IMR-90 (cell line): ENCODE measurements at regions not wholly inside any gene's neighbourhood (a gene's known extent, or its start where the extent isn't known, plus 50 kb on each side); places are given as distances from the start of the nearest gene placed in this dataset.
A peak's percentile ranks its signal among the peaks of the same experiment; 100 is the strongest.

Experiments used
- ATAC-seq: fragments of 200-7000 bp; cut with Tn5 transposase; 2 replicates; pipeline ENCODE4 v1.9.1; 2020; ENCODE audit warnings: low read depth, mild to moderate bottlenecking, moderate library complexity
- BruUV-seq: library from RNA; stranded (reverse); fragments of 400-500 nt; replicated peaks from 2 replicates; lab custom pipeline; 2021; lab: Mats Ljungman, UMichigan
- CTCF ChIA-PET: fragments of 300-600 bp; formaldehyde crosslinking; extraction: SDS; loops from one replicate; lab custom pipeline; 2021; ENCODE audit warnings: antibody characterized with exemption; lab: Yijun Ruan, JAX
- POLR2A ChIA-PET: fragments of 300-600 bp; sonication (Branson Sonifier 250); formaldehyde crosslinking; loops from one replicate; lab custom pipeline; 2022; ENCODE audit warnings: antibody characterized with exemption; ENCODE audit not compliant: unreplicated experiment; lab: Charles Lee
- DNase-seq: peaks from one replicate; pipeline ENCODE4 v3.0.0; 2013
- H2AFZ ChIP-seq: replicated peaks from 2 replicates; pipeline ENCODE3; 2013; ENCODE audit warnings: low read length, mild to moderate bottlenecking; ENCODE audit not compliant: poor library complexity
- H2AK5ac ChIP-seq: 2 replicates; pipeline ENCODE4 v1.6.1; 2013; ENCODE audit warnings: low read depth, low read length, inconsistent platforms
- H2AK9ac ChIP-seq: replicated peaks from 2 replicates; pipeline ENCODE3; 2013; ENCODE audit warnings: mild to moderate bottlenecking, low read depth, low read length, moderate library complexity; ENCODE audit not compliant: poor library complexity
- H2BK120ac ChIP-seq: 2 replicates; pipeline ENCODE4 v1.6.1; 2013; ENCODE audit warnings: low read depth, low read length, inconsistent platforms
- H2BK15ac ChIP-seq: 3 replicates; pipeline ENCODE4 v1.6.1; 2013; ENCODE audit warnings: low read depth, low read length, inconsistent platforms
- H2BK20ac ChIP-seq: 2 replicates; pipeline ENCODE4 v1.6.1; 2013; ENCODE audit warnings: low read depth, mild to moderate bottlenecking, inconsistent platforms, low read length, moderate library complexity
- H2BK5ac ChIP-seq: 2 replicates; pipeline ENCODE4 v1.6.1; 2013; ENCODE audit warnings: mild to moderate bottlenecking, low read depth, low read length, inconsistent platforms; ENCODE audit not compliant: poor library complexity, severe bottlenecking
- H3K14ac ChIP-seq: replicated peaks from 2 replicates; pipeline ENCODE4 v1.6.1; 2013; ENCODE audit warnings: low read depth, low read length, inconsistent platforms
- H3K18ac ChIP-seq: 2 replicates; pipeline ENCODE4 v1.6.1; 2013; ENCODE audit warnings: low read depth, low read length, control low read depth
- H3K23ac ChIP-seq: 2 replicates; pipeline ENCODE4 v1.6.1; 2013; ENCODE audit warnings: low read depth, low read length, inconsistent platforms
- H3K27ac ChIP-seq: 2 replicates; pipeline ENCODE4 v1.5.1; 2013; ENCODE audit warnings: mild to moderate bottlenecking, control low read depth, low read length; ENCODE audit not compliant: insufficient read depth
- H3K27me3 ChIP-seq: 2 replicates; pipeline ENCODE4 v1.6.1; 2013; ENCODE audit warnings: low read length; ENCODE audit not compliant: control insufficient read depth, insufficient read depth
- H3K36me3 ChIP-seq: 2 replicates; pipeline ENCODE4 v1.6.1; 2013; ENCODE audit warnings: low read length, mixed read lengths; ENCODE audit not compliant: control insufficient read depth, insufficient read depth
- H3K4ac ChIP-seq: 2 replicates; pipeline ENCODE4 v1.6.1; 2013; ENCODE audit warnings: low read depth, low read length, inconsistent platforms
- H3K4me1 ChIP-seq: 2 replicates; pipeline ENCODE4 v1.6.1; 2013; ENCODE audit warnings: low read length, mixed read lengths; ENCODE audit not compliant: control insufficient read depth, insufficient read depth
- H3K4me2 ChIP-seq: 2 replicates; pipeline ENCODE4 v1.6.1; 2013; ENCODE audit warnings: low read depth, mild to moderate bottlenecking, control low read depth, low read length, moderate library complexity
- H3K4me3 ChIP-seq: 2 replicates; pipeline ENCODE4 v1.5.1; 2013; ENCODE audit warnings: low read depth, mild to moderate bottlenecking, control low read depth, low read length, moderate library complexity; ENCODE audit not compliant: insufficient read depth
- H3K56ac ChIP-seq: 2 replicates; pipeline ENCODE4 v1.6.1; 2013; ENCODE audit warnings: low read length, inconsistent platforms; ENCODE audit not compliant: insufficient read depth; ENCODE audit errors: extremely low read depth
- H3K79me1 ChIP-seq, 2 experiments: 2 replicates each; pipeline ENCODE4 v1.6.1; 2013; ENCODE audit warnings: low read length in 2 of 2, inconsistent platforms in 1 of 2, low read depth in 1 of 2
- H3K9ac ChIP-seq: 2 replicates; pipeline ENCODE4 v1.6.1; 2013; ENCODE audit warnings: low read depth, low read length, control low read depth
- H3K9me1 ChIP-seq: 2 replicates; pipeline ENCODE4 v1.6.1; 2013; ENCODE audit warnings: low read length, inconsistent platforms; ENCODE audit not compliant: insufficient read depth
- H3K9me3 ChIP-seq: 2 replicates; pipeline ENCODE4 v1.6.1; 2013; ENCODE audit warnings: low read length; ENCODE audit not compliant: control insufficient read depth, insufficient read depth
- H4K20me1 ChIP-seq: 2 replicates; pipeline ENCODE4 v1.6.1; 2013; ENCODE audit warnings: low read length, inconsistent platforms; ENCODE audit not compliant: insufficient read depth
- H4K5ac ChIP-seq: 2 replicates; pipeline ENCODE4 v1.6.1; 2013; ENCODE audit warnings: mild to moderate bottlenecking, low read depth, low read length, control low read depth
- H4K8ac ChIP-seq, 2 experiments: 2 replicates each; pipeline ENCODE4 v1.6.1; 2013; ENCODE audit warnings: low read depth in 2 of 2, low read length in 2 of 2, control low read depth in 1 of 2, inconsistent platforms in 1 of 2
- H4K91ac ChIP-seq: 2 replicates; pipeline ENCODE4 v1.6.1; 2013; ENCODE audit warnings: low read depth, low read length, inconsistent platforms; ENCODE audit not compliant: insufficient read depth
- BHLHE40 ChIP-seq: fragments of 150-350 bp; IDR thresholded peaks from 2 replicates; pipeline ENCODE4 v1.6.1; 2016; ENCODE audit warnings: mild to moderate bottlenecking, low read depth, low read length
- CHD1 ChIP-seq: IDR thresholded peaks from 2 replicates; pipeline ENCODE4 v1.6.1; 2012; ENCODE audit warnings: low read depth, low read length, improper control_type of control experiment
- NFE2L2 ChIP-seq: fragments of 150-350 bp; IDR thresholded peaks from 2 replicates; pipeline ENCODE4 v1.6.1; 2016; ENCODE audit warnings: low read depth, mild to moderate bottlenecking, low read length
- RCOR1 ChIP-seq: IDR thresholded peaks from 2 replicates; pipeline ENCODE4 v1.6.1; 2012; ENCODE audit warnings: mild to moderate bottlenecking, low read length, improper control_type of control experiment; ENCODE audit not compliant: insufficient replicate concordance
- dilution Hi-C: fragments of 300-500 bp; cut with HindIII; formaldehyde crosslinking; loops from one replicate; pipeline ENCODE4 v1.14.3; 2018; ENCODE audit warnings: low sequenced_read_pairs; ENCODE audit not compliant: unreplicated experiment
- in situ Hi-C: fragments of 300-500 bp; cut with MboI; formaldehyde crosslinking; loops from 3 replicates; pipeline ENCODE4 v1.14.3; 2019; ENCODE audit warnings: low sequenced_read_pairs, inconsistent platforms, mixed read lengths
- intact Hi-C: fragments of 100-400 bp; cut with micrococcal nuclease; formaldehyde crosslinking; loops from 2 replicates; pipeline ENCODE4 v1.10.0; 2022

GRCh38 chr4:126890383-126890782, 742.4 kb upstream of the INTU start:
- in situ Hi-C loops (no loop called here), dilution Hi-C loops (no loop called here), intact Hi-C loops (loop anchor here (10.0 kb wide), 1 partner anchor 514 kb away; no protein-coding TSS in a partner anchor)
- H2BK20ac ChIP-seq, result peak overlapping the region; percentile 97; the same call in 1 of the 2 replicates
- no peaks in the 10 kb centered on the region for H3K79me1 ChIP-seq
- peaks cover 6% of the 10 kb centered on the region for H3K4me1 ChIP-seq
- no peaks in the 10 kb centered on the region for H3K9me3 ChIP-seq
- H3K56ac ChIP-seq, result no peak overlapping the region
- no peak overlapping the region; the same call in 1 of the 2 replicates for H4K5ac ChIP-seq
- peak overlapping the region; percentile 97 for H2BK120ac ChIP-seq
- peak overlapping the region; percentile 57 to 93; a peak in 2 of 4 replicates for H4K8ac ChIP-seq
- ATAC-seq (peak; percentile 61), DNase-seq (peak; percentile 66)
- ChIA-PET CTCF (interaction anchor here (0.6 to 0.7 kb wide), 2 partner anchors 154 to 265 kb away, joined by 3 read pairs; no protein-coding TSS in a partner anchor), POLR2A (interaction anchor here (0.6 to 0.8 kb wide), 4 partner anchors 9 to 991 kb away, joined by 3 to 7 read pairs (median 4); no protein-coding TSS in a partner anchor)
- no peak for TF ChIP-seq RCOR1
- TF ChIP-seq NFE2L2, result no peak
- TF ChIP-seq BHLHE40, result no peak
- TF ChIP-seq CHD1, result no peak
- no peaks in the 10 kb centered on the region for H3K27me3 ChIP-seq
- H3K27ac ChIP-seq, result peak overlapping the region; percentile 92; the same call in 1 of the 2 replicates
- peak overlapping the region; percentile 48 for H3K4me2 ChIP-seq
- H2AFZ ChIP-seq, result no peak overlapping the region
- H3K9me1 ChIP-seq, result peaks cover 4% of the 10 kb centered on the region
- no peak overlapping the region for H3K4me3 ChIP-seq
- no peaks in the 10 kb centered on the region for H4K20me1 ChIP-seq
- no peak overlapping the region for H2AK9ac ChIP-seq
- H2BK5ac ChIP-seq, result peak overlapping the region; percentile 92
- peak overlapping the region; percentile 62 for H3K18ac ChIP-seq
- peak overlapping the region; percentile 81; the same call in 1 of the 3 replicates for H2BK15ac ChIP-seq
- no TSS peak for BruUV-seq
- H3K14ac ChIP-seq, result no peak overlapping the region
- no peak overlapping the region; the same call in 1 of the 2 replicates for H3K23ac ChIP-seq
- 0 out of 2 replicates have a peak overlapping the region, but pooled peaks have one; percentile 26 for H3K9ac ChIP-seq
- peak overlapping the region; percentile 92; the same call in 1 of the 2 replicates for H4K91ac ChIP-seq
- peak overlapping the region; percentile 98; the same call in 1 of the 2 replicates for H3K4ac ChIP-seq
- no peaks in the 10 kb centered on the region for H3K36me3 ChIP-seq
- no peak overlapping the region for H2AK5ac ChIP-seq
